SK-MEL-5 (cell line): ENCODE measurements at regions not wholly inside any gene's neighbourhood (a gene's known extent, or its start where the extent isn't known, plus 50 kb on each side); places are given as distances from the start of the nearest gene placed in this dataset.
"Not testable (repeated sequence)": the region's sequence is repeated elsewhere in the genome, so short reads cannot be mapped to it uniquely, and the experiment has no call there.

Experiments
- DNase-seq: peaks from one replicate; pipeline ENCODE4 v3.0.0-alpha.2; 2016; ENCODE audit warnings: low read depth, low spot score
- in situ Hi-C: cut with HindIII; loops from 2 replicates; pipeline ENCODE4 v1.10.0; 2016; ENCODE audit warnings: low sequenced_read_pairs, high pct_unique_total_duplicates, low pct_unique_long_range_greater_than_20kb

DNA sequence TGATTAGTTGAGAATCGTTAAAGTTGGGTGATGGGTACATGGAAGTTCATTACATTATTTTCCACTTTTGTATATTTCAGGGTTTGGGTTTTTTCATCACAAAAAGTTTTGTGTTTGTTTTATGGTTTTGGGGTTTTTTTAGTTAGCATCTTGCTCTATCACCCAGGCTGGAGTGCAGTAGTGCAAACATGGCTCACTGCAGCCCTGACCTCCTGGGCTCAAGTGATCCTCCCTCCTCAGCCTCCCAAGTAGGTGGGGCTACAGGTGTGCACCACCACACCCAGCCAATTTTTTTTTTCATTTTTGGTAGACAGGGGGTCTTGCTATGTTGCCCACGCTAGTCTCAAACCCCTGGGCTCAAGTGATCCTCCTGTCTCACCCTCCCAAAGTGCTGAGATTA, 100.1 kb upstream of the CHD2 start:
- DNase-seq: no peak
- in situ Hi-C loops: no loop called here

DNA sequence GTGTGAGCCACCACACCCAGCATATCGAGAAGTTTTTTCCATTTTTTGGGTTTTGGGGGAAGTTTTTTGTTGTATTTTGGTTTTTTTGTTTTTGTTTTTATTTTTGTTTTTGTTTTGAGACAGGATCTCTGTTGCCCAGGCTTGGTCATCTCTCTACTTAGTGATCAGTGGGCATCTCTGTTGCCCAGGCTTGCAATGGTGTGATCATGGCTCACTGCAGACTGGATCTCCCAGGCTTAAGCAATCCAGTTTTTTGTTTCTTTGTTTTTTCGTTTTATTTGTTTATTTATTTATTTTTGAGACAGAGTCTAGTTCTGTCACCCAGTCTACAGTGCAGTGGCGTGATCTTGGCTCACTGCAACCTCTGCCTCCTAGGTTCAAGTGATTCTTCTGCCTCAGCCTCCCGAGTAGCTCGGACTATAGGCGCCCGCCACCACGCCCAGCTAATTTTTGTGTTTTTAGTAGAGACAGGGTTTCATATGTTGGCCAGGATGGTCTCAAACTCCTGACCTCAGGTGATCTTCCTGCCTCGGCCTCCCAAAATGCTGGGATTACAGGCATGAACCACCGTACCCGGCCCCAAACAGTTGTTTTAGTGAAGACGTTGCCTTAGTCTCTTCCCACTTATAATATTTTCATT, 99.6 kb upstream of the CHD2 start:
- in situ Hi-C loops, DNase-seq: not testable (repeated sequence)

DNA sequence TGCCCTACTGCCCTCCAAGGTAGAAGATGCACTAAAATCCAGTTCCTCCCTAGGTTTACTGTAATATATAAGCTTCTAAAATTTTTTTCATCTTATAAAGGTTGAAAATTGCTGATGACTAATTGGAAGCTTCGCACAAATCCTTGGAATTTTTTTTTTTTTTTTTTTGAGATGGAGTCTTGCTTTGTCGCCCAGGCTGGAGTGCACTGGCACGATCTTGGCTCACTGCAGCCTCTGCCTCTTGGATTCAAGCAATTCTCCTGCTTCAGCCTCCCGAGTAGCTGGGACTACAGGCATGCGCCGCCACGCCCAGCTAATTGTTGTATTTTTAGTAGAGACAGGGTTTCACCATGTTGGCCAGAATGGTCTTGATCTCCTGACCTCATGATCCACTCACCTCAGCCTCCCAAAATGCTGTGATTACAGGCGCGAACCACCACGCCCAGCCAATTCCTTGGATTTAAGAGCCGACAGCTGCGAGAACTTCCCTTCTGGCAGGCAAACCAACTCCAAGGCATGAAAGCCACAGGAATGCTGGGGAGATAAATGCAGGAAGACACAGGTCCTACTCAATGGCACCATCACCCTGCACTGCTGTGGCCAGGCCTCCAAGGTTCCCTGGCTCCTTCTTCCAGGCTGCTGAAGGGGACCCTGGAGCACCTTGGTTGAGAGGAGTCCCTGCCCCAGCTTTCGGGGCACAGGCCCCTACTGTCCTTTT, 98.9 kb upstream of the CHD2 start:
- in situ Hi-C loops, DNase-seq: not testable (repeated sequence)

DNA sequence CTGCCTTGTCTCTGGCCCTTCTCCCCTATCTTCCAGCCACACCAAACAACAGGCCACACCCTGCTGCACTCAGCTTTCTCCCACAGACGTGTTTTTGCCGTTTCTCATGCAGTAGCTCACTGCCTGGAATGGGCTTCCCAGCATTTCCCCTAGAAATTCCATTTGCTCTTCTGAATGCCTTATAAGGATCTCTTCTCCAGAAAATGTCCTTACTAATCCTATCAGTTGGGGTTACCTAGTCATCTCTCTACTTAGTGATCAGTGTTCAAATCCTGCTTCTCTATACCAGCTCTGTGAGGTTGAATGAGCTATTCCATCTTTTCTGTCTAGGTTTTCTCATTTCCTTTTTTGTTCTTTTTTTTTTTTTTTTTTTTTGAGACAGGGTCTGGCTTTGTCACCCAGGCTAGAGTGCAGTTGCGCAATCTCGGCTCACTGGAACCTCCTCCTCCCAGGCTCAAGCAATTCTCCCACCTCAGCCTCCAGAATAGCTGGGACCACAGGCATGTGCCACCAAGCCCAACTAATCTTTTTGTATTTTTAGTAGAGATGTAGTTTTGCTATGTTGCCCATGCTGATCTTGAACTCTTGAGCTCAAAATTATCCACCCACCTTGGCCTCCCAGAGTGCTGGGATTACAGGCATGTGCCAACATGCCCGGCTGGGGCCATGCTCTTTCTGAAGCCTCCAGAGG, 98.2 kb upstream of the CHD2 start:
- in situ Hi-C loops: no loop called here
- no peak for DNase-seq

DNA sequence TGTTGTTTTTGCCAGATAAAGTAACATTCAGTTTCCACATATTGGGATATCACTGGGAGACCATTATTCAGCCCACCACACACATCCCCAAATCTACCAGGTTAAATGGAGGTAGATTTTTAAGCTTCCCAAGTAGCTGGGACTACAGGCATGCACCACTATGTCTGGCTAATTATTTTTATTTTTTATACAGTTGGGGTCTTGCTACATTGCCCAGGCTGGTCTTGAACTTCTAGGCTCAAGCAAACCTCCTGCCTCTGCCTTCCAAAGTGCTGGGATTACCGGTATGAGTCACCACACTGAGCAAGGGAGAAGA, 96.6 kb upstream of the CHD2 start:
- in situ Hi-C loops: no loop called here
- DNase-seq: no peak

DNA sequence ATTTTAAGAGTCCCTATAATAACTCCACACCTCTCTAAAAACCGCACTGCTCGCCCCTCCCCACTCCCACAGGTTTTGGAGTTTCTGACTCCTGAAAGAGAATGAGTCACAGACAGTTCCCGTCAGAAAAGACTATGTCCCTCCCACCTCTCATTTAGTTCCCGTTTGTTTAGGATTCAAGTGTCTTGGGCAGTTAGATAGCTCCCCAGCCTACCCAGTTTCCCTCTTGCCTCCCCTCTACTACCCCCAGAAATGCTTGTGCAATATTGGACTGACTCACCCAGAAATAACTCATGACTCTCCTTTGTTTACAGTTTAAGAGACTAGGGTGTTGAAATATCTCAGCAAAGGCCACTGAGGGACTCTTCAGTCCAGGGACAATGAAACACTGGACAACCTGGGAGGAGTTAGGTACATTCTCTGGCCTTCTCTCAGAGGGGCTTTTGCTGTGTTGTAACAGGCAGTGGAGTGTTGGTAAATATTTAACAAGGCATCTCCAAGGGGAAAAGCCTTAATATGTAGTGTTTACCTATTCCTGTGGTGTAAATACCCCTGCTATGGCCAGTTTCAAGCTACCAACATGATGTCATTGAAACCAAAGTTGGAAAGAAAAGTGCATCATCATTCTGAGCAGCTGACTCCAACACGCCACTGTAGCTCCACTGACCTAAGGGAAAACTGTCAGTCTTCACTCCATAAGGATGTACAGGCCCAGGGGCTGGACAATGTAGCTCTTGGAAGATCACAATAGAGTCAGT, 96.1 kb upstream of the CHD2 start:
- in situ Hi-C loops: no loop called here
- peak; percentile 90 for DNase-seq

DNA sequence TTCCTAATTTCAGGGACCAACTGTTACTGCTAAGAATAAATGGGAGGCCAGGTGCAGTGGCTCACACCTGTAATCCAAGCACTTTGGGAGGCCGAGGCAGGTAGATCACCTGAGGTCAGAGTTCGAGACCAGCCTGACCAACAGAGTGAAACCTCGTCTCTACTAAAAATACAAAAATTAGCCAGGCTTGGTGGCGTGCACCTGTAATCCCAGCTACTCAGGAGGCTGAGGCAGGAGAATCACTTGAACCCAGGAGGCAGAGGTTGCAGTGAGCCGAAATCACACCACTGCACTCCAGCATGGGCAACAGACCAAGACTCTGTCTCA, 95.6 kb upstream of the CHD2 start:
- in situ Hi-C loops: not testable (repeated sequence)

DNA sequence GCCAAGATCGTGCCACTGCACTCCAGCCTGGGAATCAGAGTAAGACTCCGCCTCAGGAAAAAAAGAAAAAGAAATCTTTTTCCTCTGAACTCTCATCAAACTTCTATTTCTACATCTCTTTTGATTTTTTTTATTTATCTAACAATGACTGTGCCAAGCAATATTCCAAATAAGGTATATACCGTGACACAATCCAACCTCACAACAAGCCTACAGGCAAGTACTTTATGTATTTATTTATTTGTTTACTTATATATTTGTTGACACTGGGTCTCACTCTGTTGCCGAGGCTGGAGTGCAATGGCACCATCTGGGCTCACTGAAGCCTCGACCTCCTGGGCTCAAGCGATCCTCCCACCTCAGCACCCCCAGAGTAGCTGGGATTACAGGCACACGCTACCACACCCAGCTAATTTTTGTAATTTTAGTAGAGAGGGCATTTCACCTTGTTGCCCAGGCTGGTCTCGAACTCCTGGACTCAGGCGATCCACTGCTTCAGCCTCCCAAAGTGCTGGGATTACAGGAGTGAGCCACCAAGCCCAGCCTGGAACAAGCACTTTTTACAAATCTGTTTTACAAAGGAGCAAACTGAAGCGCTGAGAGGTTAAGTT, 94.9 kb upstream of the CHD2 start:
- in situ Hi-C loops: no loop called here
- no peak for DNase-seq

More for the DNA sequence above, 95.6 kb upstream of the CHD2 start:
- DNase-seq: not testable (repeated sequence)

DNA sequence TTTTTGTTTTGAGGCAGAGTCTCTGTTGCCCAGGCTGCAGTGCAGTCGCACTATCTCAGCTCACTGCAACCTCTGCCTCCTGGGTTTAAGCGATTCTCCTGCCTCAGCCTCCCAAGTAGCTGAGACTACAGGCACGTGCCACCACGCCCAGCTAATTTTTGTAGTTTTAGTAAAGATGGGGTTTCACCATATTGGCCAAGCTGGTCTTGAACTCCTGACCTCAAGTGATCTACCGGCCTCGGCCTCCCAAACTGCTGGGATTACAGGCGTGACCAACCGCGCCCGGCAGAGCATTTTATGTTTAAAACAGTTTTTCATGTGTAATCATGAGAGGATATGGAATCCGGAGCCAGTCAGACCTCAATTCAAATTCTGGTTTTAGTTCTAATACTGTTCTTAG, 94.0 kb upstream of the CHD2 start:
- in situ Hi-C loops, DNase-seq: not testable (repeated sequence)

DNA sequence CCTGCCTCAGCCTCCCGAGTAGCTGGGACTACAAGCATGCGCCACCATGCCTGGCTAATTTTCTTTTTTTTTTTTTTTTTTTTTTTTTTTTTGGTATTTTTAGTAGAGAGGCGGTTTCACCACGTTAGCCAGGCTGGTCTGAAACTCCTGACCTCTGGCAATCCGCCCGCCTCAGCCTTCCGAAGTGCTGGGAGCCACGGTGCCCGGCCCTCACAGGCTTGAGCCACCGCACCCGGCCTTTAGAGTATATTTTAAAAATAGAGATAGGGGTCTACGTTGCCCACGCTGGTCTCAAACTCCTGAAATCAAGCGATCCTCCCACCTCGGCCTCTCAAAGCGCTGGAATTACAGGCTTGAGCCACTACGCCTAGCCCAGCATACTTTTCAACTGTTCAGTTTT, 93.4 kb upstream of the CHD2 start:
- no peak for DNase-seq
- in situ Hi-C loops: no loop called here

DNA sequence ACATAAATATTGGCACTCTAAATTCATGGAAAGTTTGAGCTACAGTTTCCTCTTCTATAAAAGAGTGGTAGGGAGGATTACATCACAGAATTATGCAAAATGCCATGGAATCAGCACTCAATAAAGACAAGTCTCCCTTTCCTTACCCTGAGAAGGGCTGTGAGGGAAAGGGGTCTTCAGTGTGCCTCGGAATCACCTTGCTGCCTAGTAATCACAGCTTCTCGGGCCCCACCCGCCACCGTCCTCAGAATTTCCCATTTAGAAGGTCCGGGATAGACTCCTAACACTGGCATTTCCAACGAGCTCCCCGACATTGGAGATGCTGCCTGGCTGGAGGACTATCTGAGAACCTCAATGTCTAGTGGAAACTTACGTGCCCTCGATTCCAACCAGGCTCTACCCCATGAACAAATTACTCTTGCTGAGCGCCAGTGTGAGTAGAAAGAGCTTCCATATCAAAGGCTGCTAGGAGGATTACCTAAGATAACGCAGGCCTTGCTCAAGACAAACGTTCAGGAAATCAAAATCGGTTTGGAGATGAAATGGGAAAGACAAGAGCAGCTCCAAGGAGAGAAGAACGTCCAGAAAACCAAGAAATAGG, 92.1 kb upstream of the CHD2 start:
- in situ Hi-C loops: no loop called here
- peak; percentile 34 for DNase-seq

DNA sequence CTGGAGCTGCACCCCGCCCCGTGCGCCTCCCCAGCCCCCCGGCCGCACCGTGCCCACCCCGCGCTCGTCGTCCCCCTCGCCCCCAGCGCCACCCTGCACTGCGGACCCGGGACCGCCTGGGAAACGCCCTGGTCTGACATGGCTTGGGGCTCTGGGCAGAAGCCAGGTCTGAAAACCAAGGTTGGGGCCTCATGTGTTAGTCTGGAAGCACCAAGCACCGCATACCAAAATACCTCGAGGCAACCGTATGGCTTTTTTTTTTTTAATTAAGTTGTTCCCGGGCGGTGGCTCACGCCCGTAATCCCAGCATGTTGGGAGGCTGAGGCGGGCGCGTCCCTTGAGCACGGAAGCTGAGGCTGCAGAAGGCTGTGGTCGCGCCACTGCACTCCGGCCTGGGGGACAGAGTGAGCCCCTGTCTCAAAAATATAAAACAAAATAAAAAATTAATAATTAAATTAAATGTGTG, 91.5 kb upstream of the CHD2 start:
- in situ Hi-C loops: no loop called here
- no peak for DNase-seq

DNA sequence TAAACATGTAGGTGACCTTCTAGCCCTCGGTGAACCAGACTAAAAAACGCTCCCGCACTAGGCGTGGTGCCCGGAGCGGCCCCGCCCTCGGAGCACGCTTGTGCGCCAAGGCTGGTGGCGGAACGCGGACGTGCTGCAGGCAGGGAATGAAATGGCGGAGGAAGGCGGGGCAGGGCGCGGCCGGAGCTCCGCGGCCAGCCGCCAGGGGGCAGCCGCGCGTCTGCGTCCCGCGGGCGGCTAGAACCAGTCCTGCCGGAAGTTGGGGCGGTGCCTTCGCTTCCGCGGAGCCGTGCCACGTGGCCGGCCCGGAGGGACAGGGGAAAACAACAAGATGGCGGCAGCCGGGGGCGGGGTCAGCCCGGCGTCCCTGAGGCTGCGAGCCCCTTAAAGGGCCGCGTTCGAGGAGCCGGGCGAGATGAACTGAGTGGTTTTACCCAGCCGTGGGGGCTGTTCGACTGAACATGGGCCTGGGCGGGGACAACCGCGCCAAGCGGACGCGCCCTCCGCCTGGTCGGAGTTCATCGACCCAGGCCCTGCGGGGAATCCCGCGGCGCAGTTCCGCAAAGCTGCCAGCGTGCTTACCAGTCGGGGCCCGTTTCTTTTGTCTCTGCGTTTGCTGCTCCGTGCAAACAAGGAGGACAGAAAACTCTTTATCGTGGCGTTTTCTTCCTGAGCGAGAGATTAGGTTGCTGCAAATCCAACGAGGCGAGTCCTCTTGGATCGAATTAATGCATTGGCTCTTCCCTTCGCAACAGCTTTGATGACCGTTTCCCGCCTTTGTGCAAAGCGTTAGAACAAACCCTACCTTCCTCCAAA, 90.9 kb upstream of the CHD2 start:
- in situ Hi-C loops: no loop called here
- peak; percentile 96 for DNase-seq

DNA sequence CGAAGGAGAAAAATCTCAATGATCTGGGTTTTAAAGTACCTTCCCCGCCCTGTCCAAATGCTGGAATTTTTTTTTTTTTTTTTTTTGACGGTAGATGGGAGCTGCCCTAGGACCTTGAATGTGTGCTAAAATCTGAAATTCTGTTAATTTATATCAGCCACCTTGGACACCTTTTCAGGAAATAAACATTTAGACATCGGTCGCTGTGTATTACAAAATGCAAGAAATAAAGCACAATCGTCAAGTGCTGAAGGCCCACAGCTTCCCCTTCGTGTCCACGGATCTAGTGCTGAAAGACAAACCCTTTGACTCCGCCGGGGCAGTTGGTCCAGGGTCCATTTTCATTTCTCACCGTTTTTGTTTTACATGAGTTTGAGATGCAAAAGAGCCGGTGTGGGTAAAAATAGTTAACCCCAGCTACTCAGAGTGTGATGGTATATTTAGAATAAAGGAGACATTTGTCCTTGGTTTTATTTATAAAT, 90.2 kb upstream of the CHD2 start:
- peak; percentile 44 for DNase-seq
- in situ Hi-C loops: no loop called here

DNA sequence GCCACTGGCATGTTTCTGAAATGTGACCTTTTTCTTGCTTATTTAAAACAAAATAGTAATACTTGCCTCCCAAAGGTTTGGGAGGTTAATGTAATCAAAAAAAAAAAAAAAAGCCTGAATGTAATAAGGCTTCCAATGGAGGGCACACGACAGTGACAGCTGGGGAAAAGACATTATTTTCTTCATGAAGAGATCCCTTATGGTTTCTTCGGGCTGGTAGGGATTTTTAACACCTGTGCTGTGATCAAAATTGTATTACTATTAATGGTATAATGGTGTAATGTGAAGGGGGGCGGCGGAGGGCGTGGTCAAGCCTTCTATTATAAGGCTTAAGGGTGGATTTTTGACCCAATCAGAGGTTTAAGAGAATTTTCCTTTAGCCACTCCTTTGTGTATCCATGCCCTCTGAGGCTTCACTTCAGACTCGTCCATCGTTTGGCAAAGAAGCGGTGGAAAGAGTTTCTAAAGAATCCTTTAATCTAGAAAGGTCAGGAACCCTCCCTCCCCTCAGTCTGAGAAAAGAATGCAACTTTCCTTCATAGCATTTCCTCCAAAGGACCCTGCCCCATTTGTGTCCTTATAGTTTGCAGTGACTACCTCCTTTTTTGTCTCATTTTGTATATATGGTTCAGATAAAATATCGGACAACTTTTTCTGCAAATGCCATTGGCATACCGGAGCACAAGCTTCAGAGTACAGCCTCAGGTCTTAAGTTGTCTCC, 89.5 kb upstream of the CHD2 start:
- peak; percentile 91 for DNase-seq
- in situ Hi-C loops: no loop called here
